PC-9 (cell line): ENCODE measurements at regions not wholly inside any gene's neighbourhood (a gene's known extent, or its start where the extent isn't known, plus 50 kb on each side); places are given as distances from the start of the nearest gene placed in this dataset.

Experiments
- BruUV-seq: library from RNA; stranded (reverse); fragments of 400-500 nt; replicated peaks from 2 replicates; lab custom pipeline; 2021; lab: Mats Ljungman, UMichigan
- CTCF ChIA-PET: fragments of 300-600 bp; sonication (Branson Sonifier 250); formaldehyde crosslinking; loops from one replicate; lab custom pipeline; 2022; ENCODE audit warnings: antibody characterized with exemption; lab: Charles Lee
- POLR2A ChIA-PET: fragments of 300-600 bp; sonication (Branson Sonifier 250); formaldehyde crosslinking; loops from one replicate; lab custom pipeline; 2022; ENCODE audit warnings: antibody characterized with exemption; ENCODE audit not compliant: unreplicated experiment; lab: Charles Lee
- DNase-seq, 2 experiments: peaks; one replicate each; pipeline versions ENCODE4 v3.0.0 to v3.0.0-alpha.2; 2015 to 2022; ENCODE audit warnings: mixed read lengths in 1 of 2
- H2AFZ ChIP-seq: fragments of 200-600 bp; sonication (generic); 2 replicates; pipeline ENCODE4 v1.8.1; 2017; ENCODE audit warnings: antibody characterized with exemption
- H3F3A ChIP-seq: fragments of 200-600 bp; sonication (generic); 2 replicates; pipeline ENCODE4 v1.8.1; 2017; ENCODE audit warnings: antibody characterized with exemption, mild to moderate bottlenecking, low read depth; ENCODE audit not compliant: insufficient read depth
- H3K27ac ChIP-seq: fragments of 200-600 bp; sonication (generic); 2 replicates; pipeline ENCODE4 v1.6.1; 2016; ENCODE audit warnings: mixed run types
- H3K27me3 ChIP-seq: fragments of 200-600 bp; sonication (generic); 2 replicates; pipeline ENCODE4 v1.6.1; 2016; ENCODE audit warnings: low read depth, mixed run types; ENCODE audit not compliant: insufficient read depth
- H3K36me3 ChIP-seq: fragments of 200-600 bp; sonication (generic); 2 replicates; pipeline ENCODE4 v1.6.1; 2016; ENCODE audit warnings: low read depth, mixed run types
- H3K4me1 ChIP-seq: fragments of 200-600 bp; sonication (generic); replicated peaks from 2 replicates; pipeline ENCODE4 v1.6.1; 2016; ENCODE audit warnings: mixed run types; ENCODE audit not compliant: insufficient read depth
- H3K4me2 ChIP-seq: fragments of 200-600 bp; sonication (generic); 2 replicates; pipeline ENCODE4 v1.6.1; 2017; ENCODE audit warnings: mixed run types
- H3K4me3 ChIP-seq: fragments of 200-600 bp; sonication (generic); 2 replicates; pipeline ENCODE4 v1.6.1; 2016; ENCODE audit warnings: mixed run types
- H3K79me2 ChIP-seq: fragments of 200-600 bp; sonication (generic); 2 replicates; pipeline ENCODE4 v1.6.1; 2017; ENCODE audit warnings: low read depth, mixed run types
- H3K9me2 ChIP-seq: fragments of 200-600 bp; sonication (generic); 2 replicates; pipeline ENCODE4 v1.8.1; 2017; ENCODE audit warnings: mild to moderate bottlenecking; ENCODE audit not compliant: insufficient read depth
- H3K9me3 ChIP-seq: fragments of 200-600 bp; sonication (generic); 2 replicates; pipeline ENCODE4 v1.8.1; 2016; ENCODE audit warnings: low read depth; ENCODE audit not compliant: insufficient read depth
- H4K20me1 ChIP-seq: fragments of 200-600 bp; sonication (generic); 2 replicates; pipeline ENCODE4 v1.8.1; 2017; ENCODE audit not compliant: insufficient read depth
- CTCF ChIP-seq: fragments of 200-600 bp; sonication (generic); conservative IDR thresholded peaks from 2 replicates; pipeline ENCODE4 v1.6.1; 2017; ENCODE audit warnings: mixed run types, antibody characterized with exemption, mild to moderate bottlenecking, moderate library complexity
- EZH2 ChIP-seq: fragments of 200-600 bp; sonication (generic); IDR thresholded peaks from 2 replicates; pipeline ENCODE4 v1.8.0; 2017; ENCODE audit warnings: antibody characterized with exemption, low read depth
- intact Hi-C: fragments of 100-400 bp; cut with micrococcal nuclease; formaldehyde crosslinking; loops from one replicate; pipeline ENCODE4 v1.10.0; 2022; ENCODE audit not compliant: unreplicated experiment

- Histone ChIP-seq H3K36me3 (no peaks in the 10 kb centered on the region), H3K9me2 (no peaks in the 10 kb centered on the region), H3K4me1 (no peaks in the 10 kb centered on the region), H3K27me3 (no peaks in the 10 kb centered on the region), H3K4me3 (no peak overlapping the region), H4K20me1 (no peaks in the 10 kb centered on the region), H3K79me2 (no peaks in the 10 kb centered on the region), H2AFZ (no peak overlapping the region), H3F3A (no peaks in the 10 kb centered on the region), H3K27ac (no peak overlapping the region), H3K9me3 (no peaks in the 10 kb centered on the region), H3K4me2 (no peak overlapping the region)
- POLR2A ChIA-PET = no interaction called here
- no peak for DNase-seq
- intact Hi-C loops = no loop called here
- CTCF ChIA-PET = no interaction called here
- TF ChIP-seq CTCF (no peak), EZH2 (no peak)
- BruUV-seq = no TSS peak
These were observed 535.2 kb upstream of the CDH11 start for GRCh38 chr16:65657071-65657494.

GRCh38 chr16:65655802-65656201 lies 533.9 kb upstream of the CDH11 start:
- Histone ChIP-seq H4K20me1 (no peaks in the 10 kb centered on the region), H3K4me3 (no peak overlapping the region), H3K9me3 (no peaks in the 10 kb centered on the region), H3K9me2 (no peaks in the 10 kb centered on the region), H3K27ac (no peak overlapping the region), H3K27me3 (no peaks in the 10 kb centered on the region), H3F3A (no peaks in the 10 kb centered on the region), H2AFZ (no peak overlapping the region), H3K4me1 (no peaks in the 10 kb centered on the region), H3K36me3 (no peaks in the 10 kb centered on the region), H3K79me2 (no peaks in the 10 kb centered on the region), H3K4me2 (no peak overlapping the region)
- DNase-seq = no peak
- CTCF ChIA-PET = no interaction called here
- BruUV-seq = no TSS peak
- TF ChIP-seq CTCF (no peak), EZH2 (no peak)
- POLR2A ChIA-PET = no interaction called here
- intact Hi-C loops = no loop called here

- Histone ChIP-seq H3K36me3 (no peaks in the 10 kb centered on the region), H2AFZ (no peak overlapping the region), H3K4me1 (no peaks in the 10 kb centered on the region), H3K79me2 (no peaks in the 10 kb centered on the region), H3K27ac (no peak overlapping the region), H3K27me3 (no peaks in the 10 kb centered on the region), H3K9me2 (no peaks in the 10 kb centered on the region), H3K4me3 (no peak overlapping the region), H4K20me1 (no peaks in the 10 kb centered on the region), H3F3A (no peaks in the 10 kb centered on the region), H3K4me2 (no peak overlapping the region), H3K9me3 (no peaks in the 10 kb centered on the region)
- BruUV-seq = no TSS peak
- TF ChIP-seq EZH2 = no peak
- ChIA-PET POLR2A (no interaction called here), CTCF (no interaction called here)
- intact Hi-C loops = no loop called here
- DNase-seq = no peak
These were observed 526.2 kb upstream of the CDH11 start for GRCh38 chr16:65648101-65648500.

- intact Hi-C loops = no loop called here
- Histone ChIP-seq H3F3A (no peaks in the 10 kb centered on the region), H3K9me2 (no peaks in the 10 kb centered on the region), H3K36me3 (no peaks in the 10 kb centered on the region), H3K27ac (no peak overlapping the region), H2AFZ (no peak overlapping the region), H3K4me3 (no peak overlapping the region), H3K79me2 (no peaks in the 10 kb centered on the region), H4K20me1 (no peaks in the 10 kb centered on the region), H3K27me3 (no peaks in the 10 kb centered on the region), H3K9me3 (no peaks in the 10 kb centered on the region), H3K4me2 (no peak overlapping the region), H3K4me1 (no peaks in the 10 kb centered on the region)
- ChIA-PET CTCF (no interaction called here), POLR2A (no interaction called here)
- TF ChIP-seq CTCF = no peak
- no peak for TF ChIP-seq EZH2
- BruUV-seq = no TSS peak
- DNase-seq = no peak
These were observed 523.0 kb upstream of the CDH11 start for GRCh38 chr16:65644821-65645220.
